Middle frontal gyrus (tissue), 1 donor: ENCODE measurements at regions not wholly inside any gene's neighbourhood (a gene's known extent, or its start where the extent isn't known, plus 50 kb on each side); places are given as distances from the start of the nearest gene placed in this dataset.

Experiments
- DNase-seq: peaks from one replicate; pipeline ENCODE4 v3.0.0-alpha.2; 2015; ENCODE audit warnings: low spot score; ENCODE audit errors: extremely low spot score

GRCh38 chr2:153811516-153811915, 60.2 kb upstream of the GALNT13 start:
- DNase-seq, result peak; percentile 43

- no peak for DNase-seq
These were observed 59.1 kb upstream of the GALNT13 start for GRCh38 chr2:153812632-153813031.

- DNase-seq, result no peak
These were observed 53.5 kb upstream of the GALNT13 start for GRCh38 chr2:153818242-153818641.

GRCh38 chr2:153819074-153819473, 52.6 kb upstream of the GALNT13 start:
- DNase-seq, result no peak

- no peak for DNase-seq
These were observed 52.2 kb upstream of the GALNT13 start for GRCh38 chr2:153819501-153819900.
